GM21528 (cell line): ENCODE measurements at regions not wholly inside any gene's neighbourhood (a gene's known extent, or its start where the extent isn't known, plus 50 kb on each side); places are given as distances from the start of the nearest gene placed in this dataset.

Experiments
- ATAC-seq: cut with Tn5 transposase; IDR thresholded peaks from one replicate; pipeline ENCODE4 v1.9.1; 2021; ENCODE audit warnings: mild to moderate bottlenecking, moderate library complexity; ENCODE audit not compliant: unreplicated experiment, low FRiP score

DNA sequence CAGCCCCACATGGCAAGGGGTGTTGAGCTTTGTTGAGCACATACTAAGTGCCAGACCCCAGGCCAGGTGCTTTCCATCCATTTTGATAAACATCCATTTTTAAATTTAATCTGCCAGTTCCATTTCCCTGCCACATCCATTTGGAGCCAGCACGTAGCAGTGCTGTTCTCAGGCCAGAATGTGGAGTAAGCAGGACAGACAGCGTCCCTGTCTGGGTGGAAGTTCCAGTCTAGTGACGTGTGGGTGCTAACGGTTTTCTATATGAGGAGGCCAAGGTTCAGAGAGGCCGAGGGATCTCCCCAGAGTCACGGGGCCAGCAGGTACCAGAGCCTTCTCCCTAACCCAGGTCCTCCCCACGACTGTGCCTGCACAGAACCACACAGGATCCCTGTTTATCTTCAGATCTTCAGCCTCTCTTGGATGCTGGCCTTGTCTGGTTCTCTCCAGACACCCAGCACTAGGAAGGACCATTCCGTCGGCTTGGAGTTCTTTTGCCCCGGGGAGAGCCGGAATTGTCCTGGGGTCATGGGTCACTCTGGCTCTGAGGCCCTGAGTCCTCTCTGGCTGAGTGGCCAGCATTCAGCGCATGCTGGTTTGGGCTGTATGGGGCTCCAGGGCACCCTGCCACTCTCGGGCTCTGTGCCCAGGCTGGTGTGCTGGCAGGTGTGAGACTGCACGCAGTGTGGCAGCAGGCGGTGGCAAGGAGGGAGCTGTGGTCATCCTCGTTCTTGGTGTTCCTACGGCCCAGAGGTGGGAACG, 63.6 kb upstream of the PPARA start:
- ATAC-seq = no peak

DNA sequence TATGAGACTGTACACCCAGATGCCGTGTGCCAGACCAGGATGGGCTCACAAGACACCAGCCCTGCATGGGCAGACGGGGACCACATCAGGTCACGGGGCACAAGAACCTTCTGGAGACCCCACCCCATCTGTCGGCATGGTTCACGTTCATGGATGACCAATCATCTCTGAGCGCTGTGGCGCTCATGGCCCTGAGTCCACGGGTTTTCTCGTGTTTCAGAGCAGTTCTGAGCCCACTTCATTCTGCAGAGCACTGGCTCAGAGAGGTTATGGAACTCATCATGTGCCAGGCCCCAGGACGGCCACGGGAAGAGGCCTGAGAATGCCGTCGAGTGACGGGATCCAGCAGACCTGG, 63.0 kb upstream of the PPARA start:
- no peak for ATAC-seq

DNA sequence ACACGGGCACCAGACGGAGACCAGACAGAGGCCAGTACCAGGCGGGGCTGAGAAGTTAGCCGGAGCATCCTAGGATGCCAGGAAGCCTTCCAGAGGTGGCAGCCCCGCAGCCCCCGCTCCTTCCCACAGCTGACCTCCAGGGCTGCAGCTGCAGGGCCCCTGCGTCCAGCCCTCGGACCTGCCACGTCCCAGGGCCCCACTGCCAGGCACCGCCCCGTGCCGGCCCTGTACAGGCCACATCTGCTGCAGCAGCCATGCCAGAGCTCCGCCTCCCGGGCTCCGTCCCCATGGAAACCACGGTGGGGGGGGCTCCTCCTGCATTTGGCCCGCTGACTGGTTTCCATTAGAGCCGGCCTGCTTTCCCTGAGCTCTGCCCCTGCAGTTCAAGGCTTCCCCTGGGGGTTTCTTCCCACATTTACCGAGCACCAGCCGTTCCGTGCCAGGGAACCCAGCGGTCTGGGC, 62.5 kb upstream of the PPARA start:
- no peak for ATAC-seq

DNA sequence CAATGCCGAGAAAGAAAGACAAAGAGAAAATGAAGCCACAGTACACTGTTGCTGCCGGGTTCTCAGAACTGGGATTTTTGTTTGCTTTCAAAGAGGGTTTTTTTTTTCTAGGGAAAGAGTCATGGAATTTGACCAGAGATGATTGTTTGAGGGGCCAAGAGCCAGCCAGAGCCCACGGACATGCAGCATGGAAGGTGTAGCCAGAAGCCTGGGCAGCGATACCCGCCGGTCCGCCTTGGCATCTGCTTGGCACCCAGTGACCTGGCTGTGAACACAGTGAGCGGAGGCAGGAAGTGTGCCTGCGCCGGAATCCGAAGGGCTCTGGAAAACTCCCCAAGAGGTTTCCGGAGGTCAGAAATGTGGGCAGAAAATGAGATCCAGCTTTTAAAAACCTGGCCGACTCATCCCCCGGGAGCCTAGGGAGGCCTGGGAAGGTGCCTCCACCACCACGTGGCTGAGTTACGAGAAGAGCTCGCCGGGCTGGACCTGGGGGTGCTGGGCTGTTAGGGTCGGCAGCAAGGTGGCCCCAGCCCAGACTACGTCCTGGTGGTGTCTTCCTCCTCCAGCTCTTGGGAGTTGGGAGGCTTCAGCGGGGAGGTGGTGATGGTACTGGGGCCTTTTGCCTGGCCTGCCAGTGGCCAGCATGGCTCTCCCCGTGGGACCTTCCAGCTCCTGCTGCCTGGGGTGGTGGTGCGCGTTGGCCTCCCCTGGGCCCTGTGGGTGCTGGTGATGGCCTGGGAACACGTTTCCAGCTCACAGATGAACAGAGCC, 61.6 kb upstream of the PPARA start:
- no peak for ATAC-seq

- no peak for ATAC-seq
These were observed 60.8 kb upstream of the PPARA start for GRCh38 chr22:46089426-46090035.

DNA sequence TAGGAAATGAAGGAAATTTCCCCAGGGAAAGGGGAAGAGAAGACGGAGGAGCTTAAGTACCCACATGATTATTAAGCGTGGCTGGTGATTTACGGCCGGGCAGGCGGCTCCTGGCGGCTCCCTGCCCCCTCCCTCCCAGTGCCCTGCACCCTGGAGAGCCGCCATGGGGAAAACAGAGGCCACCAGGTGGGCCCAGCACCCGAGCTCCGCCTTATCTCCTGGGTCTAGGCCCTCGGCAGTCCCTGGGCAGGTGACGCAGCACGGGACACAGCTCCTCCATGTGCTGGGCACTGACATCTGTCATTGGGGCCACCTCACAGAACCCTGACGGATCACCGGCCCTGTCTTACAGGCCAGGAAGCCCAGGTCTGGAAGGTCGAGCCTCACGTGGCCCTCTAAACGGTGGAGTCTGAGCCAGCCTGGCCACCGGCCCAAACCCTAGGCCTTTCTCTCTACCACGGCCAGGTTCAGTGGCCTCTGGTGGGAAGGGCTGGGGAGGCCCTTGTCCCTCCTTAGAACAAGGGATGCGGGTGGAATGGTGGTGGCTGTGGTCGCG, 60.2 kb upstream of the PPARA start:
- no peak for ATAC-seq

DNA sequence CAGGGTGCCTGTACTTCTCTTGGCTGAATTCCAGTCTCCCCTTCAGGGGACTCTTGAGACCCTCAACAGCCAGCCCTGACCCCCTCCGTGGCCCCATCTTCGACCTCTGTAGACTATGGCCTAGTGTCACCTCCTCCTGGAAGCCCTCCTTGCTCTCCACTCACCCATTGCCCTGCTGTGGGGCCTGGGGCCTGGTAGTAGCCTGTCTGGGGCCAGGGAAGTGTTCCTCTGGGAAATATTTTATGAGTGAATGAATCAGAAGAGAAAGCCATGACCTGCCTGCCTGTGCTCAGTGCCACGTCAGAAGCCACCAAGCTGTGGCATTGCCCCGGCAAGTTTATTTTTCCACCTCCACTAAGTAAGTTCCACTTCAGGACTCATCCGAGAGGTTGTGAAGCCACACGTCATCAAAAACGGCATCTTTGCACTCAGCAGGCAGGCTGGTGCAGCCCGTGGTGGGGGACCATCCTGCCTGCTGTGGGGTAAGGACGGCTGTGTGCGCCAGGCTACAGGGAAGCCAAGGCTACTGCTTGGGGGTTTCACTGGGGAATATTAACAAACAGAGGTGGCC, 59.6 kb upstream of the PPARA start:
- ATAC-seq = no peak

- no peak for ATAC-seq
These were observed 58.9 kb upstream of the PPARA start for GRCh38 chr22:46091277-46091977.

DNA sequence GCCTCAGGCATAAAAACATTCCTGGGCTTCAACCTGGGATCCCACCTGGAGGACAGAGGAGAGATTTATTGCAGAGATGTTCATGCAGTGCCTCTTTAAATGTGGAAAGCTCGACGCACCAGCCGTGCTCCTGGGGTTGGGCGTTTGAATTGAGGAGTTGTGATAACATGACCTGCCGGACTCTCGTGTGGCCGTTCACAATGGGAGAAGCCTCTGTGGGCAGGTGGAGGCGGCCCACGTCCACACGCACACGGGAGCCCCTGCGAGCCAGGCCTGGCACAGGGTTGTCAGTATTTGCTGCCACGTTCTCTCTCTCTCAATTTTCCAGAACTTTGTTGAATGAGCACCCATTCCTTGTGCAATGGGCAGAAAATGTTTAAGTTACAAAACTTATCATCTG, 58.3 kb upstream of the PPARA start:
- ATAC-seq = no peak

- no peak for ATAC-seq
These were observed 57.5 kb upstream of the PPARA start for GRCh38 chr22:46092670-46093410.

- ATAC-seq = no peak
These were observed 56.5 kb upstream of the PPARA start for GRCh38 chr22:46093796-46094195.

- ATAC-seq = no peak
These were observed 55.6 kb upstream of the PPARA start for GRCh38 chr22:46094676-46095075.

DNA sequence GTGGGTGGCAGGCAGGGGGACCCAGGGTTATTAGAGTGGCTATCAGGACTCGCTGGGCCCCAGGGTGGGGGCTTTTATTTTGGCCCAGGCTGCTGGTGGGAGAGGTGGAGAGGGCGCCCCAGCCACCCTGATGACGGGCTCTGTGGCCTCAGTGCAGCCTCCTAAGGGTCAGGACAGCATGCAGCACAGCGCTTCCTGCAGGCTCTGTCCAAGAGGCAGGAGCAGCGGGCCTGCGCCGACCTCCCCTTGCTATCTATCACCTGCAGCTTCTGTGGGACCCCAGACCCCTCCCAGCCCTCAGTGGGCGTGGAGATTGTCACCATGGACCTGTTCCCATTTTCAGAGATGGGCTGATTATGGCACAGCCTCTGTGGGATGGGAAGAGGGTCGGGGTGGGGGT, 54.3 kb upstream of the PPARA start:
- ATAC-seq = no peak

DNA sequence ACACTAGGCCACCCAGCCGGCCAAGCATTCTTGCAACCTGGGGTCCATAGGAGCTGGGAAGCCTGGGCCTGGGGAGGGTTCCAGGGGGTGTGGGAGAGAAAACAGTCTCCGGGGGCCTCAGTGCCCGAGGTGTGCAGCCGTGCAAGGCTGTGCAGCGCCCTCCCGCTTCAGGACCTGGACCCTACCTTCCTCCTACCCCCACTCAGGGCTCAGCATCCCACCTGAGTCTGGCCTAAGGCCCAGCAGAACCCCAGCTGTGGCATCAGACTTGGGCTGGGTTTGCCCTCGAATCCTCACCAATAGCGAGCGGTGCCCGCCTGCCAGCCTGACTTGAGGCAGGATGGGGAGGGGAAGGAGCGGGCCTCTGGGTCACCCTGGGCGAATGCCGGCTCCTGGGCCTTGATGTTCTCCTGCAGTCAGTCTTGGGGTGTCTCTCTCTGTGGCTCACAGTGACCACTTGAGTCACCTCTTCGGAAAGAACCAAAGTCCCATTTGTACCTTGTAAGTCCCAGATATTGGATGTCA, 53.6 kb upstream of the PPARA start:
- no peak for ATAC-seq

DNA sequence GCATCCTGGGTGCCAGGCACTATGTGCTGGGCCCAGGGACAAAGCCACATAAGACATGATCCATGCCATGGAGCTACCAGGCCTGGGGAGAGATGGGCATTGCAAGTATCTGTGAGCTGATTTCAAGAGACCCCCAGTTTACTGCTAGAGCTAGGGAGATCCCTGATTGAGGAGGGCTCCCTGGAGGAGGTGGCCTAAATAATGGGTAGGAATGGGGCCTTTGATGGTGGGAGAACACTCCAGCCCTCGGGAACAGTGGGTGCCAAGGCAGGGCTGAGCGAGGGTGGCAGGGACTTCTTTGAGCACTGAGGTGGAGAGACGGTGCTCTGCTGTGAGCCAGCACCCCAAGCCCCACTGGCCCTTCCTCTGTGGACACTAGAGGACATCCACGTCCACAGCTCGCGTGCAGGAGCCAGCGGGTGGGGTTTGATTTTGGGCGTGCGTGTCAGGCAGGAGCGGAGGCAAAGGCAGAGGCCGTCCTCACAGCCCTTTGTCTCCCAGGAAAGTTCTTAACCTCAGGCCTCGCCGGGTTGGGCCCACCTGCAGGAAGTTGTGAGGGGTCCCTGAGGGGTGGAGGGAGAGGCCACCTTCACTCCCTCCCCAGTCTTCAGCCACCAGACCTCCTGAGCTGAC, 52.9 kb upstream of the PPARA start:
- no peak for ATAC-seq

- no peak for ATAC-seq
These were observed 51.5 kb upstream of the PPARA start for GRCh38 chr22:46098525-46099475.

DNA sequence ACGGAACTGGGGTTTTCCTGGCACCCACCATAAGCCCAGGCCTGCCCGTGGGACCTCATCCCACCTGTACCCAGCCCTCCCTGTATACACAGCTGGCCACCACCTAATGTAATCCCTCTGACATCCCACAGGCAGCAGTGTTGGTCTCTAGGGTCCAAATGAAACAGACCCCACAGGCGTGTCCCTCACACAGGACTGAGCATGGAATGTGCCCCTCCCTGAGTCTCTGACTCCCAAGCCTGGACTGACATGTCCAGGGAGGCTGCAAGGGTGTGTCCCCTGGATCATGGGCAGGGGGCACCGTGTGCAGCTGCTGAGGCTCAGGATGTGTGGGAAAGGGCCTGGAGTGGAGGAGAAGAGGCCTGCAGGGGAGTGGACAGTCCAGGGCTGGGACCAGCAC, 50.6 kb upstream of the PPARA start:
- ATAC-seq = no peak
